ENCODE measurements at regions not wholly inside any gene's neighbourhood (a gene's known extent, or its start where the extent isn't known, plus 50 kb on each side); places are given as distances from the start of the nearest gene placed in this dataset.
"Not testable (repeated sequence)": the region's sequence is repeated elsewhere in the genome, so short reads cannot be mapped to it uniquely, and the experiment has no call there.

DNA sequence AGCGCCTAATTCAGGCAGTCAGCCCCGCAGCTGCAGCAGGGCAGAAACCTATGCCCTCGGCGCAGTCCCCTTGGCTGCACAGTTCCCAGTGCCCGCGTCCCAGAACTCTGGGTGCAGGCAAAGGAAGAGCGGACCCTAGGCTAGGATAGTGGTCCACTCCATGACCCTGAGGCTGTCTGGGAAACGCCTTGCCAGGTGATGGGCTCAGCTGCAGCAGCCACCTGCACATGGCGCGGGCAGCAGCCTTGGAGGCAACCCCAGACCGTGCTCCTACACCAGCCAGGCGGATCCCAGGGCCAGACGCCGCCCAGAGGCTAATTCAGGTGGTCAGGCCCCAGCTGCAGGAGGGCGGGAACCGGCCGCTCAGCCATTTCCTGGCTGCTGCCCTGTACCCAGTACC, 83.0 kb downstream of the POTEC start:
- H3K4me3 ChIP-seq (ENCODE audit: low read depth, low read length); DNase-seq (ENCODE audit: low read depth): not testable (repeated sequence)

DNA sequence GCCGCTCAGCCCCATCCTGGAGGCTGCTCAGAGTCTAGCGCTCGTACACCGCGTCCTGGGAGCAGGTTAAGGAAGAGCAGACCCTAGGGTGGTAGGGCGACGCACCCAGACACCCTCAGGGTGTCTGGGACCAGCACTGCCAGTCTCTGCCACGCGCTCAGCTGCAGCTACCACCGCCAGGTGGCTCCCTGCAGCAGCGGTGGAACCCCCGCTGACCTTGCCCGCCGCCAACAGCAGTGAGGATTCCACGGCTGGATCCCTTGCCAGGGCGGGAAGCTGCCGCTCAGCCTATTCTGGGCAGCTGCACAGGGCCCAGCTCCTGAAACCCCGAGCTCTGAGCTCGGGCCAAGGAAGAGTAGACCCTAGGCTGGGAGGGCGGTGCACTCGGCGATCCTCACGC, 83.6 kb downstream of the POTEC start:
- not testable (repeated sequence) for H3K4me3 ChIP-seq (ENCODE audit: low read depth, low read length); DNase-seq (ENCODE audit: low read depth)

DNA sequence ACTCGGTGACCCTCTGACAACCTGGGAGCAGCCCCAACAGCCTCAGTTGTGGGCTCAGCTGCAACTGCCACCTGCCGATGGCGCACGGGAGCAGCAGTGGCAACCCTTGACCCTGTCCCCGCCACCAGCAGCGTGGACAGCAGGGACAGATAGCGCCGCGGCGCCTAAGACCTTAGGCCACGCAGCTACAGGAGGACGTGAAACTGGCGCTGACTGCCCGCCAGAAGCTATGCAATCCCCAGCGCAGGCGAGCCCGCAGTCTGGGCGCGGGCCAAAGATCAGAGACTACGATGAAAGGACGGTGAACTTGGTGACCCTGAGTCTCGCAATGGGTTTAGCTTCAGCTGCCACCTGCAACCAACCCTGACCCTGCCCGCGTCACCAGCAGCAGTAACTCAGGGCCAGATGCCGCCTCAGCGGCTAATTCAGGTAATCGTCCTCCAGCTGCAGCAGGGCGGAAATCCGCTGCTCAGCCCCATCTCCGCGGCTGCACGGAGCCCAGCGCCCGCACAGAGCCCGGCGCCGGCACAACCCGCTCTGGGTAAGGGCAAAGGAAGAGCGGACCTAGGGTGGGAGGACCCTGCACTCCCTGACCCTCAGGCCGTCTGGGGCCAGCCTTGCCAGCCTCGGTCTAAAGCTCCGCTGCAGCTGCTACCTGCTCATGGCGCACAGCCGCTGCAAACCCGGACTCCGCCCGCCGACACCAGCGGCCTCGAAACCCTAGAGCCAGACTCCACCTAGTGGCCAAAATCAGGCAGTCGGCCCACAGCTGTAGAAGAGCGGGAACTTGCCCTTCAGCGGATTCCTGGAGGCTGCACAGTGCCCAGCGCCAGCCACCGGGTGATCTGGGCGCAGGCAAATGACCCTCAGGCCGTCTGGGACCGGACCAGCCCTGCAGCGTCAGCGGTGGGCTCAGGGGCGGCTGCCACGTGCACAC, 85.1 kb downstream of the POTEC start:
- DNase-seq (ENCODE audit: low read depth); H3K4me3 ChIP-seq (ENCODE audit: low read depth, low read length): not testable (repeated sequence)
- TF ChIP-seq, protein P1, sequence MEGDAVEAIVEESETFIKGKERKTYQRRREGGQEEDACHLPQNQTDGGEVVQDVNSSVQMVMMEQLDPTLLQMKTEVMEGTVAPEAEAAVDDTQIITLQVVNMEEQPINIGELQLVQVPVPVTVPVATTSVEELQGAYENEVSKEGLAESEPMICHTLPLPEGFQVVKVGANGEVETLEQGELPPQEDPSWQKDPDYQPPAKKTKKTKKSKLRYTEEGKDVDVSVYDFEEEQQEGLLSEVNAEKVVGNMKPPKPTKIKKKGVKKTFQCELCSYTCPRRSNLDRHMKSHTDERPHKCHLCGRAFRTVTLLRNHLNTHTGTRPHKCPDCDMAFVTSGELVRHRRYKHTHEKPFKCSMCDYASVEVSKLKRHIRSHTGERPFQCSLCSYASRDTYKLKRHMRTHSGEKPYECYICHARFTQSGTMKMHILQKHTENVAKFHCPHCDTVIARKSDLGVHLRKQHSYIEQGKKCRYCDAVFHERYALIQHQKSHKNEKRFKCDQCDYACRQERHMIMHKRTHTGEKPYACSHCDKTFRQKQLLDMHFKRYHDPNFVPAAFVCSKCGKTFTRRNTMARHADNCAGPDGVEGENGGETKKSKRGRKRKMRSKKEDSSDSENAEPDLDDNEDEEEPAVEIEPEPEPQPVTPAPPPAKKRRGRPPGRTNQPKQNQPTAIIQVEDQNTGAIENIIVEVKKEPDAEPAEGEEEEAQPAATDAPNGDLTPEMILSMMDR (IDR thresholded peaks at IDR 0.05; ENCODE audit: insufficient read depth, low read depth, low read length): peak; percentile 9

DNA sequence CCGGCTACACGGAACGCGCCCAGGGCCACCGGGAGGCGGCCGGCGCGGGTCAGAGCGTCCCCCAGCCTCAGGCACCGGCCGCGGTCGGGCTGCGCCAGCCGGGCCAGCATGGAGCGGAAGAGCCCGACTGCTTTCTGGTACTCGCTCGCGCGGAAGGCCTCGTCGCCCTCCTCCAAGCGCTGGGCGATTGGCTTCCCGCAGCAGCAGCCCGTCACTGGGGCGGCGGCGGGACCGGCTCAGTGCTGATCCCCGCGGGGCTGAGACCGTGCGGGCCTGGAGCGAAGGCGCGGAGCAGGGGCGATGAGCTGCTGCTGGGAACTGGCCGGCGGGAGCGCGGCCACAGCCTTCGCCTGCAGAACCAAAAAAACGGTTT, 92.8 kb downstream of the POTEC start:
- DNase-seq (ENCODE audit: low read depth): not testable (repeated sequence)

DNA sequence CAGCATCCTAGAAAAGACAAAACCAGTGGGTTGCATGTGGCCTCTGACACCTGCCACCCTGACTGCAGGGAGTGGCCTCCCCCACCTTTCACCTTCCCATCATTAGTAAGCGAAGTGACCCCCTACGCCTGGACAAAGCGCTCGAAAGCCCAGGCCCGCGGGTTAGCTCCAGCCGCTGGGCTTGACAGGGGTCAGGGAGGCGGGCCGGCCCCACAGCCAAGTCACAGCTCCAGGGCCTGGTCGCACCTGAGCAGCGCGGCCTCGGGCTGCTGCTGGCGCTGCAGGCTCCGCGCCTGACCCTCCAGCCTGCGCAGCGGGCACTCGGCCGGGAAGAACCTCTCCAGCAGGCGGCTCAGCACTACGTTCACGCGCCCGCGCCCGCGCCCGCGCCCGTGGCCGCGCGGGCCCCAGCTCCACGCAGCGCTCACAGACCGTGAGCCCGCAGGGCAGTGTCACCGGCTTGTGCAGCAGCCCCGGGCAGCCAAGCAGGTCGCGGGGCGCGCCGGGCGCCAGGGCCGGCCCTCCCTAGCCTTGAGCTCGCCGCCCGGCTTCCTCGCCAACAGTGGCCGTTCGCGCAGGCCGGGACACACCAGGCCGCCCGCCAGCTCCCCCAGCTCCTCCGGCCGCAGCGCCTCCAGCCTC, 93.3 kb downstream of the POTEC start:
- H3K4me3 ChIP-seq (ENCODE audit: low read depth, low read length); DNase-seq (ENCODE audit: low read depth): not testable (repeated sequence)

More for the DNA sequence above, 92.8 kb downstream of the POTEC start:
- H3K4me3 ChIP-seq (ENCODE audit: low read depth, low read length): not testable (repeated sequence)

DNA sequence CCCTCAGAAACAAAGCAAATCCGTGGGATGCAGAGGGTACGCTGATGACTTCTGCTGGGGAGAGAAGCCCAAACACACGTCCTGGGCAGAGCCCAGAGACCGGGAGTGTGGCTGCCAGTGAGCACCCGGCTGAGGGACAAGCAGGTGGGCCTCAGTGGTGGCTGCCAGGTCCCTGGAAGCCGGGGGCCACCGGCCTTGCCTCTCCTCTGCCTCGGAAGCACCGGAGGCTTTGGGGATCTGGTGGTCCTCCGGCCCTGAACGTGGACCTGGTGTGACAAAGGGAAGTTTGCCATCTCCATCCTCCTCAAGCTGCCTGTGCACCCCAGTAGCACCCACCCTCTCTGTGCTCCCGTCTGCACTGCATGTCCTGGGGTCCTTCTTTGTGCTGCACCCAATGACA, 94.3 kb downstream of the POTEC start:
- DNase-seq (ENCODE audit: low read depth); H3K4me3 ChIP-seq (ENCODE audit: low read depth, low read length): not testable (repeated sequence)

DNA sequence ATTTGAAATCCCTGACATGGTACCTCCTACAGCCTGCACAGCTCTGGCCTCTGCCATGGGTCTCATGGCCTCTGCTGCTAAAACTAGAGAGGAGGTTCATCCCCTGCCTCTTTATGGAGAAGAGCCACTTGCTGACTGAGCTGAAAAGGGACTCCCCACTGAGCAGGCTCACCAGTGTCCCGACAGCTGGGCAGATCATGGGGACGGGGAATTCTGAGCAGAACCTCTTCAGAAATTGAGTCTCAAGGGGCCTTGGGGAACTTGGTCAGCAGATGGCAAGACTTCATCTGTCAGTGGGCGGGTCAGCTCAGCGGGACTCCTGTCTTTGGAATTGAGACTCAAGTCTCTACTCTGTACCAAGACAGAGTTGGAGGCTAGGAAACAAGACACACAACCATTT, 95.7 kb downstream of the POTEC start:
- not testable (repeated sequence) for H3K4me3 ChIP-seq (ENCODE audit: low read depth, low read length); DNase-seq (ENCODE audit: low read depth)

DNA sequence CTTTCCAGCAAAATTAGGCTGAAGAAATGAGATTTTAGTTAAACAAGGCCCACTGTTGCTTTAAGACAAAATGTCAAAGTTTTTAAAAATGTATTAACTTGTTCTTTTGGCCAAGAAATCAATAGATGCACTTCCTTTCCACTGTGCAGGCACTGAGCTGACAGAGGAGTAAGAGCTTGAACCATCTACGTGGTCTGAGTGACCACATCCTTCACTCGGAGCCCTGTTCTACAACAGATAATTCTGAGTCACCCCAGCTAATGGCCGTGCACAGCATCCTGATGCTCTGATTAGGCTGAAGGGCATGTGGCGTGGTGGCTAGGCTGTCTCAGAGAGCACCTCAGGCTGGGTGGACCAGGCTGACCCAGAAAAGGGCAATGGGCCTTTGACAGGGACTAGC, 107.9 kb downstream of the POTEC start:
- not testable (repeated sequence) for DNase-seq (ENCODE audit: low read depth); H3K4me3 ChIP-seq (ENCODE audit: low read depth, low read length)

DNA sequence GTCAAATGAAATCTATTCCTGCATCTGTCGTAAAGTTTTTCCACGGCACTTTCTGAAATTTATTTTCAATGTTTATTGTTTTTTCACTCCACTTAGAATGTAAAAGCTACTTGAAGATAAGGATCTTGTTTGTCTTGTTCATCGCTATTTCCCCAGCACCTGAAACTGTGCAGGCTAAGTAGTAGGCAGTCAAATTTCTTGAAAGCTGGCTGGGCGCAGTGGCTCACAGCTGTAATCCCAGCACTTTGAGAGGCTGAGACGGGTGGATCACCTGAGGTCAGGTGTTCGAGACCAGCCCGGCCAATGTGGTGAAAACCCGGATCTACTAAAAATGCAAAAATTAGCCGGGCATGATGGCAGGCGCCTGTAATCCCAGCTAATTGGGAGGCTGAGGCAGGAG, 111.0 kb downstream of the POTEC start:
- not testable (repeated sequence) for DNase-seq (ENCODE audit: low read depth)

DNA sequence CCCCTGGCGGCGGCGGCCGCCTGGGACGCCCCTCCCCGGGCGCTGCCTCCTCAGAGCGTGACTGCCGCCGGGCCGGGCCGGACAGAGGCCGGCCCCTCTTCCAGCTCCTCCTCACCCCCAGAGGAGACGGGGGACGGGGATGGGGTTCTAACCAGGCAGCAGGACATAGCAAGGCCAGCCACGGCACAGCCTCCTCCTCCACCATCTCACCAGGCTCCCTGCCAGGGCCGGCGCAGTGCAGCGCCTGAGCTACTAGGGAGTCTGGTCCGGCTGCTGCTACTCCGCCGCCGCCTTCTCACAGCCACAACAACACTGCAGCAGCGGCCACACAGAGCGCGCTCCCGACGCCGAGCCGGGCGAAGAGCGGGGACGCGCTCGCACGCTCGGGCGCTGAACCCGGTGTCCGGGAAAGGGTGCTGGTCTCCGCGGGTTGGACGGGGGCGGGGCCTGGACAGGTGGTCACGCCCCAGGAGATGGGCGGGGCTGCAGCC, 112.3 kb downstream of the POTEC start:
- not testable (repeated sequence) for H3K4me3 ChIP-seq (ENCODE audit: low read depth, low read length)
- peak; percentile 0 for DNase-seq (ENCODE audit: low read depth)

More for the DNA sequence above, 111.0 kb downstream of the POTEC start:
- H3K4me3 ChIP-seq (ENCODE audit: low read depth, low read length): not testable (repeated sequence)

DNA sequence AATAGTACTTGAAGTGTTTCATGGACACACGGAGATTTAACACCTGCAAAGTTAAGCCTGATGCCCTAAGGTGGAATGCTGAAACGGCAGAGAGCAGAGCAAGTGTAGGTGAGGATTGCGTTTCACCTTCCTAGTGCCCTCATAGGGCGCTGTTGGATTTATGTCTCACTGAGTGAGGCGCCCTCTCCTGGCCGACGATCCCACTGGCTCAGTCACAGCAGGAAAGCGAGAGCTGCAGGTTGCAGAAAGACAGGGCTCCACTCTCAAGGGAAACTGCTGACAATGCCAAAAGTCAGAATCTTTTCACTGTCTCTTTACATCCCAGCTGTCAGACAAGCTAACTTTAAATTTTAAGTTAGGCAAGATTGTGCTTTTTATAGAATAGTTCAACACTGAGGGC, 127.6 kb downstream of the POTEC start:
- H3K4me3 ChIP-seq (ENCODE audit: low read depth, low read length); DNase-seq (ENCODE audit: low read depth): not testable (repeated sequence)

DNA sequence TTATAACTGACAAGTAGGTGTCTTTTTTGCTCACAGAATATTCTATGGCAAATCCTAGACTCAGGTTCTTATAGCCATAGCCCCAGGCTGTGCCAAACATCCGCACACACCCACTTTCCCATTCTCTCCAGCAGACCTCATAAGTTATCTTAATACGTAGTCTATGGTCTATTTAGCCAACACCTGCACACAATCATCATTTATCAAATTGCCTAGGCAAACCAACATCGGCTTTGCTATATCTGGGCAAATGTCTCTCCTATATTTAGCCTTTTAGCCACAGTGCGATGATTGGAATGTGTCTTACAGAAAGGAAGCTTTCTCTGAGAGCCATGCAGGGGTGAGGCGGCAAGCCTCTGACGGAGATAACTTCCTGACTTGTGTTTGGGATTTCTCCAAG, 128.0 kb downstream of the POTEC start:
- not testable (repeated sequence) for H3K4me3 ChIP-seq (ENCODE audit: low read depth, low read length); DNase-seq (ENCODE audit: low read depth)

DNA sequence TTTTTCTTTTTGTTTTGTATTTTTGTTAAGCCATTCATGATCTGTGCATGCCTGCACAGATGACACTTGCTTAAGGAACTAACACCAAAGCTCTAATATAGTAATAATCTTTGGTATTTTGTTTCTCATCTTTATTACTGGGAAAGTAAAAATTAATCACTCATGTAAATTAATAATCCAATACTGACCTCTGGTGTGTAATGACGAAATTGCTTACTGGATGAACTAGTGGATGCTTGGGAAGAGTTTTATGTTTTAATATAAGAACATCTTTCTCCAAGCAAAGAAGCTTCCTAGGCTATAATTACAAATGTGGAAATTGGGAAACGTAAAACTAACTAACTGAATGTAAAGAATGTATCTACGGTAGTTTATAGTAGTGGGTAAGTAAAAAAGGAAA, 147.9 kb downstream of the POTEC start:
- DNase-seq (ENCODE audit: low read depth); H3K4me3 ChIP-seq (ENCODE audit: low read depth, low read length): not testable (repeated sequence)

DNA sequence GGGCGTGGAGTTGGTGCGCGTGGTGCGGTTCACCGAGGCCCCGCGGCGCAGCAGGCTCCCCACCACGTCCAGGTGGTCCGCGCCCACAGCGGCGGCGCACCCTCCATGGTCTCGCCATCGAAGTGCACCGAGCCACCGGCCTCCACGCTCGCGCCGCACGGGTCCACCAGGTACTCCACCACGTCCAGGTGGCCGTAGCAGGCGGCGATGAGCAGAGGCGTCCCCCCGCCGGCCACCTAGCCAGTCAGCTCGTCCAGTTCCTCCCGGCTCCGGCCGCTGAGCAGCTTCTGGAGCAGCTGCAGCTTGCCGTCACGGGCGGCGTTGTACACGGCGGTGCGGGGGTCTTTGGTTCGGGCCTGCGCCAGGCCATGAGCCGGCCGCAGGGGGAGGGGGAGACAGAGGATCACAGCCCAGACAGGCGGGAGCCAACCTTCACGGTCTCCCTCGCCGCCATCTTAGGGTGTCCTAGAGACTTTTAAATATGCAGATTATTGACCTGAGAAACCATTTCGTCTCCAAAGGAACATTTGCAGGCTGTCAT, 149.8 kb downstream of the POTEC start:
- H3K4me3 ChIP-seq (ENCODE audit: low read depth, low read length); DNase-seq (ENCODE audit: low read depth): not testable (repeated sequence)

DNA sequence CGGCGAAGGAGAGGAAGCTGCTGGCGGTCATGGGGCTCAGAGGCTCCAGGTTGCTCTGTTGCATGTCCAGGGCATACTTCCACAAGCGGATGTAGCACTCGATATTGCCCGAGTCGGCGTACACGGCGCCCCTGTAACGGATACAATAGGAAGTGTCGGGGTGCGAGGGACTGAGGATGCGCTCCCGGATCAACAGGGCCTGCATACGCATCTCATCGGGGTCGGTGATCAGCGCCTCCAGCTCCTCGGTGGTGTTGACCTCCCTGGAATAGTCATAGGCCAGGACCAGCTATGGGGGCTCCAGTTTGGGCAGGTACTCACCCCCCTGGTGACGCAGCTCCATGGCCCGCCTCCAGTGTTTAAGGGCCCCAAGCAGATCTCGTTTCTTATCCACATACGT, 150.8 kb downstream of the POTEC start:
- not testable (repeated sequence) for DNase-seq (ENCODE audit: low read depth); H3K4me3 ChIP-seq (ENCODE audit: low read depth, low read length)

DNA sequence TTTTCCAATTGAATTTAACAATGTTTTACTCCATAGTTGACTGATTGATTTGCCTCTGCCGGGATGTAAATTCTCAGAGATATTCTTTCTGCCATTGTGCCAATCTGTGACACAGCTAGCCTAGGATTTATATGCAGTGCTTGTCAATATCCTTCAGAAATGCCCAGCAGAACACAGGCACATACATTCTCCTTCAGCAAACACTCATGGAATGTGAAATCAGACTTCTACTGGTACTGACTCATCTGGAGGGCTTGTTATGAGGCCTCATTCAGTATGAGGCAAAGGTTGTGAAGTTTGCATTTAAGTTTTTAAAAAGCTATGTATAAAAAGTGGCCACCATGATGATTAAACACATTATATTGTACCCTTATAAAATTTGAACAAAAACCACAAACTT, 158.4 kb downstream of the POTEC start:
- not testable (repeated sequence) for H3K4me3 ChIP-seq (ENCODE audit: low read depth, low read length); DNase-seq (ENCODE audit: low read depth)

DNA sequence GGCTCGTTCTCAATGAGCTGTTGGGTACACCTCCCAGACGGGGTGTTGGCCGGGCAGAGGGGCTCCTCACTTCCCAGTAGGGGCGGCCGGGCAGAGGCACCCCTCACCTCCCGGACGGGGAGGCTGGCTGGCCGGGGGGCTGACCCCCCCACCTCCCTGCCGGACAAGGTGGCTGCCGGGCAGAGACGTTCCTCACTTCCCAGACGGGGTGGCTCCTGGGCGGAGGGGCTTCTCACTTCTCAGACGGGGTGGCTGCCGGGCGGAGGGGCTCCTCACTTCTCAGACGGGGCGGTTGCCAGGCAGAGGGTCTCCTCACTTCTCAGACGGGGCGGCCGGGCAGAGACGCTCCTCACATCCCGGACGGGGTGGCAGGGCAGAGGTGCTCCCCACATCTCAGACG, 160.7 kb downstream of the POTEC start:
- DNase-seq (ENCODE audit: low read depth): not testable (repeated sequence)

DNA sequence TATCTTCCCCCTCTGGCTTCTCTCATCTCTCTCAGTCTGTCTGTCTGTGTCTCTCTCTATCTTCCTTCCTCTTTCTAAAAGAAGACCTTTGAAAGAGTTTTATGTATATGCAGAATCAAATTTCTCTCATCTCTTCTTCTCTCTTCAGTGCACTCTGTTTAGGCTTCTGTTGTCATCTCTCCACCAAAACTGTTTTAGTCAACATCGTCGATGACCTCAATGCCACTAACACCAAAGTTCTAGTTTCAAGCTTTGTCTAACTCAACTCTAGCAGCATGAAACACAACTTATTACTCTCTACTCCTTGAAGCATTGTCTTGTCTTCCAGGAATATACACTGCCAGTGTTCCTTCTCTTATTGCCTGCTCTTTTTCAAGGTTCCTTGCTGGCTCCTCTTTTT, 163.9 kb downstream of the POTEC start:
- not testable (repeated sequence) for H3K4me3 ChIP-seq (ENCODE audit: low read depth, low read length); DNase-seq (ENCODE audit: low read depth)

More for the DNA sequence above, 160.7 kb downstream of the POTEC start:
- H3K4me3 ChIP-seq (ENCODE audit: low read depth, low read length): not testable (repeated sequence)

All from fibroblast of villous mesenchyme (primary cell).